ENCODE measurements at regions not wholly inside any gene's neighbourhood (a gene's known extent, or its start where the extent isn't known, plus 50 kb on each side); places are given as distances from the start of the nearest gene placed in this dataset.

DNA sequence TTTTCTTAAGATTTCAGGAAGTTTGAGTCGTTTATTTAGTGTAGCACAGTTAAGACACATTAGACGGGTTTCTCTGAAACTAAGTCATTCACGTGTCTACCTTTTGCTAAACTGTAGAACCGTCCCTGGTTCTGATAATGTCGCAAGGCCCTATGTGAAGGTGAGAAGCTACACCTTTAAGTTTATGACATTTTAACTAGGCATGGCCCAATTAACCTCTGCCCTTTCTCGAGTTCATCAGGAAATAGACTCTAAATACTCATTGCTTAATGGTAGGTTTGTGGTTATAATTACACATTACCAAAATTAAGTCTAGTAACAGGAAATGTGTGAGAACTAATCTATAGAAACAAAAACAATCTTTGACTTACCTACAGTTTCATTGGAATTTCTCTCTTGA, 126.6 kb upstream of the FZD8 start:
- no peak for DNase-seq (ENCODE audit: low read depth)
- H3K4me3 ChIP-seq (ENCODE audit: low read depth, low read length), result no peak overlapping the region
- TF ChIP-seq CTCF (IDR thresholded peaks at IDR 0.05; ENCODE audit: low read depth, low read length) (no peak), MAX (IDR thresholded peaks at IDR 0.05; ENCODE audit: low read depth, low read length) (no peak), POLR2A (IDR thresholded peaks at IDR 0.05; ENCODE audit: extremely low read depth, insufficient read length) (no peak), MYC (IDR thresholded peaks at IDR 0.05; ENCODE audit: low read depth, low read length) (no peak)

DNA sequence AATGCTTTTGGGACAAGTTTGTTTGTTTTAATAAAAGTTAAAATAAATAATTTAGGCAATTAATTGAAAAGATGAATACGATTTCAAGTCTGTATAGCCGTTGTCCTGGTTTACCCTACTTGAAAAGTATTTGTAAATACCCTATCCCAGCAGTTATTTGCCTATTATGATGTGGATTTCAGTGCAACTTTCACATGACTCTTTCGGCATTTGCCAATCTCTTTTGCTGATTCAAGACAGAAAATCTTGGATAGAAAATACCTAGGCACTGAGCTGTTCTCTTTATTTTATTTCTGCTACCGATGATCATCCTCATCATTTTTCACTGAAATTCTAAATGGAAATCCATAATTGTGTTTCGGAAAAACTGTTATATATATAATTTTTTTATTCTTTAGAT, 125.9 kb upstream of the FZD8 start:
- TF ChIP-seq MYC (IDR thresholded peaks at IDR 0.05; ENCODE audit: low read depth, low read length) (no peak), CTCF (IDR thresholded peaks at IDR 0.05; ENCODE audit: low read depth, low read length) (no peak), MAX (IDR thresholded peaks at IDR 0.05; ENCODE audit: low read depth, low read length) (no peak), POLR2A (IDR thresholded peaks at IDR 0.05; ENCODE audit: extremely low read depth, insufficient read length) (no peak)

DNA sequence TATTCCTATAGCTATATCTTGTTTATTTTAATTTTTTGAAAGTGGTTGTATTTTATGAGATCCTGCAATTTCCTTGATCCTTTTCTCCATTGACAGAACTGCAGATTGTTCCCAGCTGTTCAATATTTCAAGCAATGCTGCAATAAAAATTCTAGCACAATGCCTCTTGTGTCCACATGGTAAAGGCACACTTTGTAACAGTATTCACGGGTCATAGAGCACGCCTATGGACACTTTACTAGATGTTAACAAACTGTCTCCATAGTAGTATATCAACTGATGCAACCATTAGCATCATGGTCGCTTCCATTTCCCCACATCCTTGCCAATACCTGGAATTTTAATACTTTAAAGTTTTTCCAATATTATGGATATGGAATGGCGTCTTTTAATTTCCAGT, 123.9 kb upstream of the FZD8 start:
- TF ChIP-seq MAX (IDR thresholded peaks at IDR 0.05; ENCODE audit: low read depth, low read length) (no peak), MYC (IDR thresholded peaks at IDR 0.05; ENCODE audit: low read depth, low read length) (no peak), CTCF (IDR thresholded peaks at IDR 0.05; ENCODE audit: low read depth, low read length) (no peak), POLR2A (IDR thresholded peaks at IDR 0.05; ENCODE audit: extremely low read depth, insufficient read length) (no peak)
- no peak for DNase-seq (ENCODE audit: low read depth)
- H3K4me3 ChIP-seq (ENCODE audit: low read depth, low read length), result no peak overlapping the region

More for the DNA sequence above, 125.9 kb upstream of the FZD8 start:
- no peak overlapping the region for H3K4me3 ChIP-seq (ENCODE audit: low read depth, low read length)
- DNase-seq (ENCODE audit: low read depth), result no peak

DNA sequence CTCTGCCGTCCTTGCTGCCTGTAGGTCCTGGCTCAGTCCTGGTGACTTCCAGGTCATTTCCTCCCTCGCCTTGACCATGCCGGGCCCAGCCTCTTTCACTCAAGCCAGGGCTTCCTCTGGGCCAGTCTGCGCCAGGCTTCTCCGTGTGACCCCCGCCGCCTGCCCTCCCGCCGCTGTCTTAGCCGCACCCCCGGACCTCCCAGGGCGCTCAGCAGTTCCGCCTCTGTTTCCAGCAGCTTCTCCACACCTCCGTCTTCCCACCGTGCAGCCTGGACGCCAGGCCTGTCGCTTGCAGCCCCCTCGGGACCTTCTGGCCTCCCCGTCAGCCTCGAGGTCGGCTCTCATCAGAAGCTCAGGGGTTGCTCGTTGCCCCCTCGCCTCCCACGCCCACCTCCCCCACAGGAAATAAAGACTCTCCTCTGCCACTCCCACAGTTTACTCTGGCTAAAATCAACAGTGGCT, 123.0 kb upstream of the FZD8 start:
- no peak for TF ChIP-seq POLR2A (IDR thresholded peaks at IDR 0.05; ENCODE audit: extremely low read depth, insufficient read length)
- no peak for TF ChIP-seq MAX (IDR thresholded peaks at IDR 0.05; ENCODE audit: low read depth, low read length)
- no peak overlapping the region for H3K4me3 ChIP-seq (ENCODE audit: low read depth, low read length)
- DNase-seq (ENCODE audit: low read depth), result peak; percentile 22

DNA sequence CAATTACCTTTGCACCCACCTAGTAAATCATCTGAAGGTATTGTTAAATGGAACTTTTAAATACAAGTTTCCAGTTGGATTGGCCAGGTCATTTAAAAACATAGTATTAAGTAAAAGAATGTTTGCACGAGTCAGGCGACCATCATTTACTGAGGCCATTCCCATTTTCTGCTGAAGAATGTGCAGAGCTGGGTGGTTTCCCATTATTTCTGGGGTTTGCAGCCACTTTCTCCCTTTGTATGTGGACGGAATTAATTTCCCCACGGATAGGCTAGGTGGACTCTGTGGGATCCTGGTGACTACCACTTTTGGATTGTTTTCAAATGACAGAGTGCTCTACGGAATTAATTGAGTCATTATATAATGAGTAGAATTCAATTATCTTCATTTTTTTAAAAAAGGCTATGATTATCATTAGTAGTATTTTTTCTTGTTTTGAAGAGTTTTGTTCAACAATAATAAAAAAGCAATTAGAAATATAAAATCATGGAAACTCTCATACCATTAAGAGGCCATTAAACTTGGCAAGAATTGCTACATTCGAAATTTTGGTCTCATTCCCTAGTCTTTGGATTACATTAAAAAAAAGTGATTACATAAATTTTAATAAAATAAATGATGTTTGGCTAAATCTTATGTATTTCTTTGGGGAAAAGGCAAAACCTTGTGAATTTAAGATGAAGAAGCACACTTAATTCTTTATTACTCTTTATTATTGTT, 120.4 kb upstream of the FZD8 start:
- TF ChIP-seq MAX (IDR thresholded peaks at IDR 0.05; ENCODE audit: low read depth, low read length), result no peak
- TF ChIP-seq MYC (IDR thresholded peaks at IDR 0.05; ENCODE audit: low read depth, low read length), result no peak
- no peak for TF ChIP-seq CTCF (IDR thresholded peaks at IDR 0.05; ENCODE audit: low read depth, low read length)
- no peak for TF ChIP-seq POLR2A (IDR thresholded peaks at IDR 0.05; ENCODE audit: extremely low read depth, insufficient read length)
- no peak overlapping the region for H3K4me3 ChIP-seq (ENCODE audit: low read depth, low read length)
- DNase-seq (ENCODE audit: low read depth), result no peak

DNA sequence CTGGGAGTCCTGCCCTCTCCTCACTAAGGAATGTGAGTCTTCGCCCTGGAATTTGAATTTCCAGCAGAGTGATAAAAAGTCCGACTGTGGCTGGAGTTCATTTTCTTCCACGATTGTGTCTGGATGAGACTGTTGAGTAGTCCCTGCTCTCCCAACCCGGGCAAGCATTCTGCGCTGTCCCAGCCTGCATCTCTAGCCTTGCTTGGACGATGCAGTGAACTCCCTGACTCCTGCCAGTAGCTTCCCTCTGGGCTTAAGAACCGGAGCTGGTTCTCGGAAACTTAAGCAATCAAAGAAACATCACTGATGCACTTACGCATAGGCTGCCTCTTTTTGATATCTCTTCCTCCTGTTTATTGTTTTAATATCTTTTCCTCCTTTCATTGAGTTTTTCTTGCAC, 116.0 kb upstream of the FZD8 start:
- no peak for DNase-seq (ENCODE audit: low read depth)
- H3K4me3 ChIP-seq (ENCODE audit: low read depth, low read length), result no peak overlapping the region
- TF ChIP-seq MYC (IDR thresholded peaks at IDR 0.05; ENCODE audit: low read depth, low read length) (no peak), CTCF (IDR thresholded peaks at IDR 0.05; ENCODE audit: low read depth, low read length) (no peak), MAX (IDR thresholded peaks at IDR 0.05; ENCODE audit: low read depth, low read length) (no peak), POLR2A (IDR thresholded peaks at IDR 0.05; ENCODE audit: extremely low read depth, insufficient read length) (no peak)
